BLaER1 (cell line): ENCODE measurements at regions not wholly inside any gene's neighbourhood (a gene's known extent, or its start where the extent isn't known, plus 50 kb on each side); places are given as distances from the start of the nearest gene placed in this dataset.

Experiments used
- H3K27ac ChIP-seq: shearing (Covaris generic); formaldehyde crosslinking; 2 replicates; pipeline ENCODE4 v1.8.1; 2022
- H3K27me3 ChIP-seq: shearing (Covaris generic); formaldehyde crosslinking; 2 replicates; pipeline ENCODE4 v1.8.1; 2022
- H3K36me3 ChIP-seq: shearing (Covaris generic); formaldehyde crosslinking; 2 replicates; pipeline ENCODE4 v1.8.1; 2022
- H3K4me1 ChIP-seq: shearing (Covaris generic); formaldehyde crosslinking; 2 replicates; pipeline ENCODE4 v1.8.1; 2022
- H3K4me2 ChIP-seq: shearing (Covaris generic); formaldehyde crosslinking; 2 replicates; pipeline ENCODE4 v1.8.1; 2022
- H3K4me3 ChIP-seq: shearing (Covaris generic); formaldehyde crosslinking; 2 replicates; pipeline ENCODE4 v1.8.1; 2022
- H3K9ac ChIP-seq: shearing (Covaris generic); formaldehyde crosslinking; 2 replicates; pipeline ENCODE4 v1.8.1; 2022
- H3K9me3 ChIP-seq: shearing (Covaris generic); formaldehyde crosslinking; 2 replicates; pipeline ENCODE4 v1.8.1; 2022
- H4K20me1 ChIP-seq: shearing (Covaris generic); formaldehyde crosslinking; 2 replicates; pipeline ENCODE4 v1.8.1; 2022
- Cebpa-rat ChIP-seq: shearing (Covaris generic); IDR thresholded peaks from 2 replicates; pipeline ENCODE4 v1.8.1; 2022

DNA sequence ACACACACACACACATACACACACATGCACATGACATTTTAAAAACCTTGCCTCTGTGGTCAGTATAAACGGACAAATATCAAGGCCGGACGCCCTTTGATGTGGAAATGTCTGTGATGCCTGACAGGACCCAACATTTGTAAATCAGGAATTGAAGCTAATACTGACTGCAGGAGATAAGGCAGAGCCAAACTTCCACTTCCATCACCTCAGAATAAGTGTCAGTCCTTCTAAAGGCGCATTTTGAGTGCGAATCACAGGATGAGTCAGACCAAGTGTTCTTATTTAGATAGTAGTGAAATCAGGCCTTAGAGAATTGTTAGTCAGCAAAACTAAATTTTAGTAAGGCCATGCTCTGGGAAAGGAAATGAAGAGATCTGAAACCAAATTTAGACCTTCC lies 211.7 kb upstream of the LRATD1 start:
- Histone ChIP-seq H3K4me1 (no peaks in the 10 kb centered on the region), H3K27me3 (no peaks in the 10 kb centered on the region), H3K9ac (no peak overlapping the region), H3K4me3 (no peak overlapping the region), H3K9me3 (no peaks in the 10 kb centered on the region), H3K4me2 (no peak overlapping the region), H3K36me3 (no peaks in the 10 kb centered on the region), H3K27ac (no peak overlapping the region), H4K20me1 (no peaks in the 10 kb centered on the region)
- no peak for TF ChIP-seq Cebpa-rat

DNA sequence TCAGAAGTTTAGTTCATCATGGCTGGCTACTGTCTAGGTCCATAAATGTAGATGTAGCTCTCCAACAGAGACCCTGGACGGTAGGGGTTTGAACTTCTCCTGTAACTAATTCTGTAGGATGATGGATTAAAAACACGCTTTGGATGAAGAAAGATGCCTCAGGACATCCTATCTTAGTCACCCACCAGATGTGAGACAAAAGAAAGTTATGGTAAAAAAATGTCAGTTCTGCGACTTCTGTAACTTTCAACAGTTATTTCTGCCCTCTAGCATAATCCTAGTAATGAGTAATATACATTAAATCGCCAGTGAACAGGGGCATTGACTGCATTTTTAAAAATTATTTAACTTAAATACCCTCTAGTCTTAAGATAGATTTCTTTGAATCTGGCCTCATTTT lies 210.1 kb upstream of the LRATD1 start:
- Histone ChIP-seq H4K20me1 (no peaks in the 10 kb centered on the region), H3K36me3 (no peaks in the 10 kb centered on the region), H3K4me2 (no peak overlapping the region), H3K27me3 (no peaks in the 10 kb centered on the region), H3K4me3 (no peak overlapping the region), H3K4me1 (no peaks in the 10 kb centered on the region), H3K9me3 (no peaks in the 10 kb centered on the region), H3K9ac (no peak overlapping the region), H3K27ac (no peak overlapping the region)
- TF ChIP-seq Cebpa-rat: no peak

DNA sequence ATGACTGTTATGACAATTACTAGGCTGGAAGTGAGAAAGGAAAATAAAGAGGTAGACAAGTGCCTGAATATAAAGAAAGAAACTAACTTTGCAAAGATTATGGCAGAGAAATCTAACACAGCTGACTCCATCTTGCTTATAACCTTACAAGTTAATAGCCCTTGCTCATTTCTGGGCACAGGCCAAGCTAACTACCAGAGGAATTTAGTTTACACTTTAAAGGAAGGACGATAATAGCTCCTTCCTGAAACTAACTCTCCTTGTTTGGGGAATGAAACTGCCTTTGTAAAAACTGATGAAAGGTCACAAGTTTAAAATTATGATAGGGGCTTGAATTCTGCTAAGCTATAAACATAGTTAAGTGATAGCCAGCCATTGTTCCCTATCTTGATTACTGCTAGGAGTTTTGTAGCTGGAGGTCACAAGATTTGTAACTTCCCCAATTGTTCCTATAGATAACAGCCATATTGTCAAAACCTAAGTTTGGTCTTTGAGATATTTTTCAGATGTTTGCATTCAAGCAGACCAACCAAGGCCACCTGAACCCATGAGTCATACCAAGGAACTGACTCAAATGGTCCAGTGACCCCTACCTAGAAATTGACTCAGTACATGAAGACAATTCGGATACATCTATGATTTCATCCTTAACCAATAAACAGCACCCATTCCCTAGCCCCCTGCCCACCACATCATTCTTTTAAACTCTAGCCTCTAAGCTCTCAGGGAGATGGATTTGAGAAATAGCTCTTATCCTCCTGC lies 209.2 kb upstream of the LRATD1 start:
- H3K9me3 ChIP-seq: no peaks in the 10 kb centered on the region
- no peak overlapping the region for H3K27ac ChIP-seq
- H3K4me2 ChIP-seq: no peak overlapping the region
- H3K4me3 ChIP-seq: no peak overlapping the region
- TF ChIP-seq Cebpa-rat: no peak
- H4K20me1 ChIP-seq: no peaks in the 10 kb centered on the region
- no peak overlapping the region for H3K9ac ChIP-seq
- H3K36me3 ChIP-seq: no peaks in the 10 kb centered on the region
- no peaks in the 10 kb centered on the region for H3K4me1 ChIP-seq
- no peaks in the 10 kb centered on the region for H3K27me3 ChIP-seq

DNA sequence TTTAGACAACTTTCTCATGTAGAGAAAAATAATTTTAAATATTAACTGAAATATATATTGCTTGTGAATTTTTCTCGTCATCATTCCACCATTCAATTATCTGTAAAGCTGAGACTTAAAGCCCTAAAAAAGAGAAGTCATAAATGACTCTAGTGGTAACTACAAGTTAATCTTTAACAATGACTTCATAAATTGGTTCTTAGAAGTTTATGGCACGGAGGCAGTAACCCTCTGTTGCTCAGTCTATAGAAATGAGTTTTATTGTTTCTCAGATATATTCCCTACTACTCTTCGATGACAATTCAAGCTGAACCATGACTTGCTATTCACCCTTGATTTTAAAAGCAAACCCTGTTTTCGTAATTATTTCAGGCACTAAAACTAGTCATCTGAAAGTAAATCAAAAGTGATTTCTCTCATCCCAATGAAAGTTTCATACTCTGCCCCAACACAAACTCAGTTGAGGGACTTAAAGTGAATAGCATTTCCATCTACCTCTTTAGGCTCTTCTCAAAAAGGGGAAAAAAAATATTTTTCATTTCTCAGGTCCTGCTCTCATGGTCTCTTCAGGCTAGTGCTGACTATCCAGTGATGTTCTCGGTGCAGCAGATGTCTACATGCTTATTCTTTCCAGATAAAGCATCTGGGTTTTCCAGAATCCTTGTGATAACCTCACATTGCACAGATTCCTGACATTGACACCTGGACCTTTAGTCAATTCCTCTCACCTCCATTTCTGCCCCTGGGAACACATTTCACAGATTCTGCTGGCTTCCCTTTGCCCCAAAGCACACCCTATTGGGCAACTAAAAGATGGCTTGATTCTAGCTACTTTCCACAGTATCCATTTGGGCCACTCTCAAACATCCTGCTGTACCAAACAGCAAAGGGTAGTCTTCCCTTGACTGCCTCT lies 207.8 kb upstream of the LRATD1 start:
- no peak for TF ChIP-seq Cebpa-rat
- H3K27me3 ChIP-seq: no peaks in the 10 kb centered on the region
- H3K27ac ChIP-seq: no peak overlapping the region
- no peak overlapping the region for H3K4me2 ChIP-seq
- no peaks in the 10 kb centered on the region for H3K4me1 ChIP-seq
- H3K4me3 ChIP-seq: no peak overlapping the region
- H3K9me3 ChIP-seq: no peaks in the 10 kb centered on the region
- no peaks in the 10 kb centered on the region for H4K20me1 ChIP-seq
- no peaks in the 10 kb centered on the region for H3K36me3 ChIP-seq
- H3K9ac ChIP-seq: no peak overlapping the region

DNA sequence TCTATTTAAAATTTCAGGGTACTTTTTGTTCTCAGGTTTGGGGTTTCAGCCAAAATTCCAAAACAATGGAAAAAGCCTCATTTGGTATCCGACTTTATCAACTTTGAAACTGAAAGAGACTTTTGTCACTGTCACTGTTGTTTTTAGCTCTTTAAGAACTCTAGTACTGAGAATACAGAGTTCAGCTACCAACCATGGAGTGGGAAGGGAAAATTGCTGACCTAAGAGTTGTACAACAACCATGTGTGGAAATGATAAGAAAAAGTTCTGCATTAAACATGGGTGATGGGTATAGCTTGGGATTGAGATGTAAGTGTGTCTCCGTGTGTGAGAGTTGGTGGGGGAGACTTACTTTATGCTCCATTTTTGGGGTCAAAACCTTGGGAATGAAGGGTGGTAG lies 206.6 kb upstream of the LRATD1 start:
- Histone ChIP-seq H3K4me1 (no peaks in the 10 kb centered on the region), H4K20me1 (no peaks in the 10 kb centered on the region), H3K4me3 (no peak overlapping the region), H3K9me3 (no peaks in the 10 kb centered on the region), H3K9ac (no peak overlapping the region), H3K27ac (no peak overlapping the region), H3K36me3 (no peaks in the 10 kb centered on the region), H3K27me3 (no peaks in the 10 kb centered on the region), H3K4me2 (no peak overlapping the region)
- TF ChIP-seq Cebpa-rat: no peak

DNA sequence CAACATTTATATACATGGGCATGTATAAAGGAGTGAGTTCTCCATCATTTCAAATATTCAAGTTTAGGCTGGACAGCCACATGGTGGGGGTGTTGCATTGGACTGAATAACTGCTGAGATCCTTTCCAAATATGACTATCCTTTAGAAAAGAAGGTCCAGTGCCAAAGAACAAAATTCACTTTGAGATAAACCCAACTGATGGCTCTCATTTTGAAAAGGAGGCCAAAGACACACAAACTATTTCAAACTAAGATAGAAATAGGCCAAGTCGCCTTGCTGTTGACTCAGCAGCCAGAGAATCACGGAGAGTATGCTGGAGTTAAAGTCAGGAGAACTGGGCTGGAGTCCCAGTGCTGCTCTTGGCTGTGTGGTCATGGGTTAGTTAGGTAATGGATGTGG lies 204.5 kb upstream of the LRATD1 start:
- Histone ChIP-seq H3K36me3 (no peaks in the 10 kb centered on the region), H3K27me3 (no peaks in the 10 kb centered on the region), H3K4me2 (no peak overlapping the region), H3K4me1 (no peaks in the 10 kb centered on the region), H3K9ac (no peak overlapping the region), H3K9me3 (no peaks in the 10 kb centered on the region), H3K4me3 (no peak overlapping the region), H4K20me1 (no peaks in the 10 kb centered on the region), H3K27ac (no peak overlapping the region)
- no peak for TF ChIP-seq Cebpa-rat

DNA sequence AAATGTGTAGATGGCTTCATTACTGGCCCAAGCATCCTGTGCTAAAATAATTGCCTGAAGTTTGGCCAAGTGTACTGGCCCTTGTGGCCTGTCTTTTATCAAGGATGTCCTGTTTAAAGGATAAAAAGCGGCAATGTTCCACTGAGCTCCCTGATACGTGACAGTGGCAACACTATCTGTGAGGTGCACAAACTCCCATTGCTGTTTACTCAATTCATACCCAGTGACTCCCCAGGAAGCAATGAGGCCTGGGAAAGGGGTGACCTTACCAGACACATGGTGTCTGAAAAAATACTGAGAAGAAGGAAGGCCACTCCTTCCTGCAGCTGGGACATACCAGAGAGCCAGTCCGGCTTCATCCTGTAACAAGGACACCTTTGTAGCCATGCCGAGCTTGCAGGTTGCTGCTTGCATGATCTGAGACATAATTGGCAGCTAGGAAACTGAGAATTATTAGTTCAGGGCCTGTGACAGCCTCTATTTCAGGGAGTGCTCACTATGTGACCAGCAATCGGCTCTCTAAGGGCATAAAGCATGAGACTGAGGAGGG lies 198.5 kb upstream of the LRATD1 start:
- H3K36me3 ChIP-seq: no peaks in the 10 kb centered on the region
- H3K4me3 ChIP-seq: no peak overlapping the region
- H3K4me1 ChIP-seq: no peaks in the 10 kb centered on the region
- no peak for TF ChIP-seq Cebpa-rat
- no peaks in the 10 kb centered on the region for H4K20me1 ChIP-seq
- H3K4me2 ChIP-seq: no peak overlapping the region
- no peak overlapping the region for H3K9ac ChIP-seq
- H3K27ac ChIP-seq: no peak overlapping the region
- H3K9me3 ChIP-seq: no peaks in the 10 kb centered on the region
- H3K27me3 ChIP-seq: no peaks in the 10 kb centered on the region

DNA sequence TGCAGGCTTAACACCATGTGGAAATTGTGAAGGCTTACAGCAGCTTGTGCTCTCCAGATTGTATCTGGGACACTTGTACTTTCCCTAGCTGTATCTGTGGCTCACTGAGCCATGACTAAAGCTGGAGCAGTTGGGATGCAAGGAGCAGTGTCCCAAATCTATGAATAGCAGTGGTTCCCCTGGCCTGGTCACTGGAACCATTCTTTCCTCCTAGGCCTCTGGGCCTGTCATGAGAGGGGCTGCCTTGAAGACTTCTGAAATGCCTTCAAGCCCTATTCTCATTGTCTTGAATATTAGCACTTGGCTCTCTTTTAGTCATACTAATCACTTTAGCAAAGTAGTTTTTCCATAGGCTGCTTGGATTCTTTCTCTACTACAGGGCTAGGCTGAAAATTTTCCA lies 186.8 kb upstream of the LRATD1 start:
- TF ChIP-seq Cebpa-rat: no peak
- no peak overlapping the region for H3K4me3 ChIP-seq

DNA sequence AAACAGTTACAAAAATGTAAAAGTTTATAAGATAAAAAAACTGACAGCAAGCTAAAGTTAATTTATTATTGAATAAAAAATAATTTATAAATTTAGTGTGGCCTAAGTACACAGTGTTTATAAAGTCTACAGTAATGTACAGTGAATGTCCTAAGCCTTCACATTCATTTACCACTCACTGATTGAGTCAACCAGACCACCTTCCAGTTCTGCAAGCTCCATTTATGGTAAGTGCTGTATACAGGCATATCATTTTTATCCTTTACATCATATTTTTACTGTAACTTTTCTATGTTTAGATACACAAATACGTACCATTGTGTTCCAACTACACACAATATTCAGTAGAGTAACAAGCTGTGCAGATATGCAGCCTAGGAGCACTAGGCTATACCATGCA lies 184.2 kb upstream of the LRATD1 start:
- Histone ChIP-seq H3K27me3 (no peaks in the 10 kb centered on the region), H4K20me1 (no peaks in the 10 kb centered on the region), H3K27ac (no peak overlapping the region), H3K9me3 (peaks cover 17% of the 10 kb centered on the region), H3K4me1 (no peaks in the 10 kb centered on the region), H3K4me2 (no peak overlapping the region), H3K9ac (no peak overlapping the region), H3K4me3 (no peak overlapping the region), H3K36me3 (0 out of 2 replicates have a peak, but pooled peaks cover 4% of the 10 kb centered on the region)
- no peak for TF ChIP-seq Cebpa-rat

More for the DNA sequence above, 186.8 kb upstream of the LRATD1 start:
- Histone ChIP-seq H3K27me3 (no peaks in the 10 kb centered on the region), H3K36me3 (0 out of 2 replicates have a peak, but pooled peaks cover 4% of the 10 kb centered on the region), H3K4me1 (no peaks in the 10 kb centered on the region), H3K9ac (no peak overlapping the region), H4K20me1 (no peaks in the 10 kb centered on the region), H3K4me2 (no peak overlapping the region), H3K27ac (no peak overlapping the region), H3K9me3 (peaks cover 17% of the 10 kb centered on the region)

DNA sequence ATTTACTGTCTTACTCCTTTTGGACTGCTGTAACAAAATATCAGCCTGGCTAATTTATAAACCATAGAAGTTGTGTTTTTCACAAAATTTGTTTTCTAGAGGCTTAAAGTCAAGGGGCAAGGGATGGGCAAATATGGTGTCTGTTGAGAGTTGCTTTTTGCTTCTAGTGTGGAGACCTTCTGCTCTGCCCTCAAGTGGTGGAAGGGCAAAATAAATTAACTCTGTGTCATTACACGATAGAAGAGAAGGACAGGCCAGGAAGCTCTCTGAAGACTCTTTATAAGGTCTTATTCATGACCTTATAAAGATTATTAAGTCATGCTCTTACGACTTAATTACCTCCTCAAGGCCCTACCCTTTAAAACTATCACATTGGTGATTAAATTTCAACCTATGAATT lies 181.2 kb upstream of the LRATD1 start:
- Histone ChIP-seq H3K4me2 (no peak overlapping the region), H3K27me3 (no peaks in the 10 kb centered on the region), H3K27ac (no peak overlapping the region), H3K9ac (no peak overlapping the region), H3K4me1 (no peaks in the 10 kb centered on the region), H3K36me3 (no peaks in the 10 kb centered on the region), H4K20me1 (no peaks in the 10 kb centered on the region), H3K9me3 (no peaks in the 10 kb centered on the region; the same call in 1 of the 2 replicates), H3K4me3 (no peak overlapping the region)
- no peak for TF ChIP-seq Cebpa-rat
